NT2/D1 (cell line): ENCODE measurements at regions not wholly inside any gene's neighbourhood (a gene's known extent, or its start where the extent isn't known, plus 50 kb on each side); places are given as distances from the start of the nearest gene placed in this dataset.

Experiments
- SUZ12 ChIP-seq: IDR thresholded peaks from 2 replicates; pipeline ENCODE4 v1.6.1; 2011; ENCODE audit not compliant: insufficient read length, insufficient read depth; ENCODE audit errors: extremely low read depth
- YY1 ChIP-seq: IDR thresholded peaks from 2 replicates; pipeline ENCODE4 v1.6.1; 2011; ENCODE audit not compliant: insufficient read length, insufficient read depth
- ZNF274 ChIP-seq: IDR thresholded peaks from 2 replicates; pipeline ENCODE4 v1.6.1; 2011; ENCODE audit warnings: mild to moderate bottlenecking, low read depth, low read length

DNA sequence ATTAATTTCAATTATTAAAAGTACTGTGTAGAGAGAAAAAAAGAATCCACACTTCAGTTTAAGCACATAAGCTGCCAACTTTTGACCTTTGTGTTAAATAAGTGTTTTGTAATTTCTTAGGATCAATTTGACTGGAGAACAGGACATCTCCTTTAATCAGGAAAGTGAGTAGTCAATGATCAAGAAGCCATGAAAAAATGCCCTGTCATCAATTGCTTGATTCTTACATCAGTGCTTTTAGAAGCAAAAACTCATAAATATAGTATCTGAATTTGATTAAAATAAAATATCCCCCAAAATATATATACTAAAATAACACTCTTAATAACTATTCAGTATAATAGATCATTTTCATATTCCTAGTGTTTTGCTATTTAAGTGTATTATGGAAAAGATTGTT lies 409.0 kb downstream of the TAFA4 start:
- TF ChIP-seq SUZ12 (no peak), ZNF274 (no peak), YY1 (no peak)
